Psoas muscle (tissue), 7 donors: ENCODE measurements at regions not wholly inside any gene's neighbourhood (a gene's known extent, or its start where the extent isn't known, plus 50 kb on each side); places are given as distances from the start of the nearest gene placed in this dataset.

Experiments
- ATAC-seq, 4 donors: fragments of 200-7000 bp; cut with Tn5 transposase; one replicate each; pipeline ENCODE4 v1.9.1; 2020; ENCODE audit warnings: moderate library complexity in 3 of 4, mild to moderate bottlenecking in 2 of 4
- DNase-seq, 2 donors: peaks; one replicate each; pipeline ENCODE4 v3.0.0-alpha.2; 2020
- H3K27ac ChIP-seq: fragments of 200-600 bp; one replicate; pipeline ENCODE4 v1.8.0; 2022
- H3K27me3 ChIP-seq, 3 donors: fragments of 200-600 bp in 1 of 3; one replicate each; pipeline versions ENCODE4 v1.6.1 to v1.8.0; 2013 to 2022; ENCODE audit warnings: low read length in 2 of 3, mild to moderate bottlenecking in 2 of 3, moderate library complexity in 1 of 3; ENCODE audit not compliant: insufficient read depth in 3 of 3
- H3K36me3 ChIP-seq, 2 donors: fragments of 200-600 bp in 1 of 2; one replicate each; pipeline versions ENCODE4 v1.6.1 to v1.8.0; 2013 to 2022; ENCODE audit warnings: low read depth in 1 of 2, mild to moderate bottlenecking in 1 of 2, moderate library complexity in 1 of 2; ENCODE audit not compliant: insufficient read depth in 1 of 2
- H3K4me1 ChIP-seq: fragments of 200-600 bp; one replicate; pipeline ENCODE4 v1.8.0; 2022
- H3K4me3 ChIP-seq: fragments of 200-600 bp; one replicate; pipeline ENCODE4 v1.8.0; 2022; ENCODE audit warnings: mild to moderate bottlenecking
- H3K9me3 ChIP-seq: fragments of 200-600 bp; one replicate; pipeline ENCODE4 v1.8.0; 2022
- WGBS, 3 donors: extraction: QIAGEN DNeasy Blood & Tissue Kit; methylation state at CpG; one replicate each; pipeline versions ENCODE4 v1.1.6 to v1.1.7; 2013; 5-methylcytosine and 5-hydroxymethylcytosine counted together
- intact Hi-C, 2 donors: fragments of 100-400 bp; cut with DNase I; formaldehyde crosslinking; loops; one replicate each; pipeline versions ENCODE4 v1.11.0 to v1.14.2; 2022
- TF ChIP-seq, protein P1 (sequence below): fragments of 200-600 bp; IDR thresholded peaks from one replicate; pipeline ENCODE4 v1.8.0; 2022; ENCODE audit warnings: antibody characterized with exemption
- donor health status: healthy with polysubstance abuse.
- donor health status: DM: no; HTN: no; CAD: no; lungs with moderate emphysema.
- donor health status: Bipolar disorder and iron deficiency.
- donor health status: healthy.
- donor health status: DM: yes; HTN: yes; CAD: no.
- donor health status: DM: no; HTN: no; CAD: no.
- donor health status: DM: yes; HTN: yes; CAD: no.

GRCh38 chr4:181593703-181594102 lies 649.5 kb upstream of the TENM3 start:
- Histone ChIP-seq H3K4me3 (no peak overlapping the region), H3K36me3 (no peaks in the 10 kb centered on the region), H3K27me3 (no peaks in the 10 kb centered on the region), H3K27ac (no peak overlapping the region), H3K9me3 (no peaks in the 10 kb centered on the region), H3K4me1 (no peaks in the 10 kb centered on the region)
- DNase-seq (no peak), ATAC-seq (no peak)
- 67% methylated on average over 2 of the region's 2 CpGs for WGBS, 3 donors
- intact Hi-C loops, result no loop called here
- TF ChIP-seq, protein P1, sequence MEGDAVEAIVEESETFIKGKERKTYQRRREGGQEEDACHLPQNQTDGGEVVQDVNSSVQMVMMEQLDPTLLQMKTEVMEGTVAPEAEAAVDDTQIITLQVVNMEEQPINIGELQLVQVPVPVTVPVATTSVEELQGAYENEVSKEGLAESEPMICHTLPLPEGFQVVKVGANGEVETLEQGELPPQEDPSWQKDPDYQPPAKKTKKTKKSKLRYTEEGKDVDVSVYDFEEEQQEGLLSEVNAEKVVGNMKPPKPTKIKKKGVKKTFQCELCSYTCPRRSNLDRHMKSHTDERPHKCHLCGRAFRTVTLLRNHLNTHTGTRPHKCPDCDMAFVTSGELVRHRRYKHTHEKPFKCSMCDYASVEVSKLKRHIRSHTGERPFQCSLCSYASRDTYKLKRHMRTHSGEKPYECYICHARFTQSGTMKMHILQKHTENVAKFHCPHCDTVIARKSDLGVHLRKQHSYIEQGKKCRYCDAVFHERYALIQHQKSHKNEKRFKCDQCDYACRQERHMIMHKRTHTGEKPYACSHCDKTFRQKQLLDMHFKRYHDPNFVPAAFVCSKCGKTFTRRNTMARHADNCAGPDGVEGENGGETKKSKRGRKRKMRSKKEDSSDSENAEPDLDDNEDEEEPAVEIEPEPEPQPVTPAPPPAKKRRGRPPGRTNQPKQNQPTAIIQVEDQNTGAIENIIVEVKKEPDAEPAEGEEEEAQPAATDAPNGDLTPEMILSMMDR, result no peak

DNA sequence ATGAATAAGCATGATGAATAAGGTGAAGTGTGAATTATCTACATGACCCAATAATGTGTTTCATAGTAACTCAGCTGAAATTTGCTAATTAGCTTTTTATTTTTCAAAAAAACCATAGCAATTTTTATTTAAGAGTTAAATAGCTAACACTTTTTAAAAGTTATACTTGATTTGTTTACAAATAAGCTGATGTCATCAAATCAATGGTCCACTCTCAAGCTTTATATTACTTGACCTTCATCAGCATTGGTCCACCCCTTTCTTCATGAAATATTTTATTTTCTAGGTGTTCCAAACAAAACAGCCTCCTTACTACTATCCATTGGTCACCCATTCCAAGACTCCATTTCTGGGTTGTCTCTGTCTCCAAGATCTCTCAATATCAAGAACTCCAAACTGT lies 649.0 kb upstream of the TENM3 start:
- H3K4me1 ChIP-seq, result no peaks in the 10 kb centered on the region
- no peak overlapping the region for H3K27ac ChIP-seq
- no peak overlapping the region for H3K4me3 ChIP-seq
- no peaks in the 10 kb centered on the region for H3K9me3 ChIP-seq
- intact Hi-C loops, result no loop called here
- no peaks in the 10 kb centered on the region for H3K27me3 ChIP-seq
- DNase-seq, result no peak
- ATAC-seq, result no peak
- H3K36me3 ChIP-seq, result no peaks in the 10 kb centered on the region
- TF ChIP-seq, protein P1, result no peak

DNA sequence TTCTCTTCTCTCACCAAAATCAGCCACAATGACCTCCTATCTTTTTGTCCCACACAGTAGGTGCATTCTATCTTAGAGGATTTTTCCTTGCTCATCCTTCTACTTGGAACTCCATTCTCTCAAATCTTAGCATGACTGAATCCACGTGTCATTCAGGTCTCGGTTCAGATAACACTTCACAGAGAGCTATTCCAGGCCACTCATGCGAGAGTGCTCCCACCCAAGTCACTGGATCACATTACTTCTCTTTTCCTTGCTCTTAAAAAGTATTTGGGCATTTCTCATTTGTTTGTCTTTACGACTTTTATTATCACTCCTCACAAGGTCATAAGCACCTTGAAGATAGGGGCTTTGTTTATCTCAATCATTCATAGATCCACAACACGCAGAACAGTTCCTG lies 647.5 kb upstream of the TENM3 start:
- Histone ChIP-seq H3K9me3 (no peaks in the 10 kb centered on the region), H3K4me1 (no peaks in the 10 kb centered on the region), H3K36me3 (no peaks in the 10 kb centered on the region), H3K4me3 (no peak overlapping the region), H3K27ac (no peak overlapping the region), H3K27me3 (no peaks in the 10 kb centered on the region)
- ATAC-seq, result no peak
- TF ChIP-seq, protein P1, result no peak
- no peak for DNase-seq
- intact Hi-C loops, result no loop called here
- WGBS, 3 donors, result 65 to 75% (median 66%) methylated on average over 5 of the region's 5 CpGs

GRCh38 chr4:181597766-181598165 lies 645.4 kb upstream of the TENM3 start:
- no peak for ATAC-seq
- Histone ChIP-seq H3K4me1 (no peaks in the 10 kb centered on the region), H3K9me3 (no peaks in the 10 kb centered on the region), H3K27ac (no peak overlapping the region), H3K36me3 (no peaks in the 10 kb centered on the region), H3K27me3 (no peaks in the 10 kb centered on the region), H3K4me3 (no peak overlapping the region)
- no peak for DNase-seq
- 70 to 73% (median 71%) methylated on average over 4 of the region's 4 CpGs for WGBS, 3 donors
- TF ChIP-seq, protein P1, result no peak
- intact Hi-C loops, result no loop called here

DNA sequence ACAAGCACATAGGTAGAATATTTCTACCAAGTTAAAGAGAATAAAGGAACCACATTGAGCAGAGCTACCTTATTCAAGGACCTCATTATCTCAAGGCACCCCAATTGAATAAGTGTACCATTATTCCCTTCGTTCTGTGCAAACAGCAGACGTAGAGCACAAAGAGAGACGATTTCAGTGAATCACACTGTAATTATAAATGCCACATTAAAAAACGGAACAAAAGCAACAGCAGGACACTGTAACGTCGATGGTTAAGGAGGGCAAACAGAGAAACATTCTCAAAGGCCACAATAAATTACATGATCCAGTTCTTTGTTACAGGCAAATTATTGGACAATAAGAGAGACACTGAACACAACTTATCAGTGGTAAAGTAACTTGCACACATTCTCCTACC lies 644.1 kb upstream of the TENM3 start:
- Histone ChIP-seq H3K4me3 (no peak overlapping the region), H3K27me3 (no peaks in the 10 kb centered on the region), H3K4me1 (no peaks in the 10 kb centered on the region), H3K9me3 (no peaks in the 10 kb centered on the region), H3K27ac (no peak overlapping the region), H3K36me3 (no peaks in the 10 kb centered on the region)
- TF ChIP-seq, protein P1, result no peak
- intact Hi-C loops, result no loop called here
- 70 to 80% (median 79%) methylated on average over 6 of the region's 6 CpGs for WGBS, 3 donors
- ATAC-seq (no peak), DNase-seq (no peak)
